GM18519 (cell line): ENCODE measurements at regions not wholly inside any gene's neighbourhood (a gene's known extent, or its start where the extent isn't known, plus 50 kb on each side); places are given as distances from the start of the nearest gene placed in this dataset.

Experiments used
- ATAC-seq: cut with Tn5 transposase; IDR thresholded peaks from one replicate; pipeline ENCODE4 v1.9.1; 2021; ENCODE audit warnings: mild to moderate bottlenecking, moderate library complexity; ENCODE audit not compliant: unreplicated experiment, low FRiP score

GRCh38 chr16:52896478-52897164, 156.1 kb downstream of the CHD9NB start:
- no peak for ATAC-seq

GRCh38 chr16:52874042-52874441, 178.7 kb downstream of the CHD9NB start:
- ATAC-seq = no peak

GRCh38 chr16:52872731-52873130, 180.0 kb downstream of the CHD9NB start:
- no peak for ATAC-seq

- no peak for ATAC-seq
Measured at GRCh38 chr16:52871481-52871880, 181.2 kb downstream of the CHD9NB start.

- ATAC-seq = no peak
Measured at GRCh38 chr16:52869243-52869642, 183.5 kb downstream of the CHD9NB start.

GRCh38 chr16:52863000-52863399, 189.7 kb downstream of the CHD9NB start:
- no peak for ATAC-seq

GRCh38 chr16:52861614-52862022, 191.1 kb downstream of the CHD9NB start:
- no peak for ATAC-seq

GRCh38 chr16:52855463-52855862, 197.2 kb downstream of the CHD9NB start:
- no peak for ATAC-seq

- ATAC-seq = no peak
Measured at GRCh38 chr16:52852978-52853377, 199.7 kb downstream of the CHD9NB start.

GRCh38 chr16:52851211-52851740, 201.4 kb downstream of the CHD9NB start:
- no peak for ATAC-seq

GRCh38 chr16:52843381-52843780, 209.3 kb downstream of the CHD9NB start:
- ATAC-seq = no peak

GRCh38 chr16:52837251-52837650, 215.4 kb downstream of the CHD9NB start:
- ATAC-seq = no peak

- no peak for ATAC-seq
Measured at GRCh38 chr16:52834736-52835465, 217.8 kb downstream of the CHD9NB start.

- ATAC-seq = no peak
Measured at GRCh38 chr16:52832771-52833170, 219.9 kb downstream of the CHD9NB start.

GRCh38 chr16:52827456-52827855, 225.2 kb downstream of the CHD9NB start:
- no peak for ATAC-seq

GRCh38 chr16:52825892-52826291, 226.8 kb downstream of the CHD9NB start:
- ATAC-seq = no peak

- no peak for ATAC-seq
Measured at GRCh38 chr16:52819808-52820207, 232.9 kb downstream of the CHD9NB start.

GRCh38 chr16:52819405-52819804, 233.3 kb downstream of the CHD9NB start:
- no peak for ATAC-seq

GRCh38 chr16:52817696-52818095, 235.0 kb downstream of the CHD9NB start:
- no peak for ATAC-seq

GRCh38 chr16:52816993-52817392, 235.7 kb downstream of the CHD9NB start:
- no peak for ATAC-seq

- ATAC-seq = no peak
Measured at GRCh38 chr16:52812678-52813556, 239.8 kb downstream of the CHD9NB start.
